OCI-LY3 (cell line): ENCODE measurements at regions not wholly inside any gene's neighbourhood (a gene's known extent, or its start where the extent isn't known, plus 50 kb on each side); places are given as distances from the start of the nearest gene placed in this dataset.

Source experiments
- CTCF ChIP-seq: fragments of 200-600, 300-600 bp; sonication (generic); IDR thresholded peaks from 2 replicates; pipeline ENCODE4 v1.5.1; 2014; ENCODE audit warnings: antibody characterized with exemption, low read length, low read depth
- EZH2phosphoT487 ChIP-seq: fragments of 200-600 bp; shearing (Covaris generic); IDR thresholded peaks from 2 replicates; pipeline ENCODE4 v1.6.1; 2018; ENCODE audit warnings: antibody characterized with exemption, mixed run types, low read depth

GRCh38 chr4:186954956-186955355 lies 231.3 kb upstream of the FAT1 start:
- TF ChIP-seq CTCF: no peak
- TF ChIP-seq EZH2phosphoT487: no peak
